ENCODE measurements at regions not wholly inside any gene's neighbourhood (a gene's known extent, or its start where the extent isn't known, plus 50 kb on each side); places are given as distances from the start of the nearest gene placed in this dataset.

GRCh38 chr2:37809525-37809924 is 115.6 kb upstream of the RMDN2 start:
- ChIA-PET POLR2A (ENCODE audit: unreplicated experiment) (no interaction called here), CTCF (no interaction called here)
- H3K4me1 ChIP-seq (replicated peaks; ENCODE audit: insufficient read depth): no peaks in the 10 kb centered on the region
- DNase-seq: peak in 1 of 2 experiments; percentile 31
- H3K9me3 ChIP-seq (ENCODE audit: insufficient read depth, low read depth): peaks cover 3% of the 10 kb centered on the region; the same call in 1 of the 2 replicates
- no peaks in the 10 kb centered on the region for H4K20me1 ChIP-seq (ENCODE audit: insufficient read depth)
- H3K4me3 ChIP-seq: no peak overlapping the region
- H3K27ac ChIP-seq: no peak overlapping the region
- intact Hi-C loops (cut with micrococcal nuclease; ENCODE audit: unreplicated experiment): no loop called here
- no peaks in the 10 kb centered on the region for H3K36me3 ChIP-seq (ENCODE audit: low read depth)
- H3K9me2 ChIP-seq (ENCODE audit: insufficient read depth): no peaks in the 10 kb centered on the region
- no peaks in the 10 kb centered on the region for H3K79me2 ChIP-seq (ENCODE audit: low read depth)
- H3K27me3 ChIP-seq (ENCODE audit: insufficient read depth, low read depth): no peaks in the 10 kb centered on the region
- TF ChIP-seq, protein P1, sequence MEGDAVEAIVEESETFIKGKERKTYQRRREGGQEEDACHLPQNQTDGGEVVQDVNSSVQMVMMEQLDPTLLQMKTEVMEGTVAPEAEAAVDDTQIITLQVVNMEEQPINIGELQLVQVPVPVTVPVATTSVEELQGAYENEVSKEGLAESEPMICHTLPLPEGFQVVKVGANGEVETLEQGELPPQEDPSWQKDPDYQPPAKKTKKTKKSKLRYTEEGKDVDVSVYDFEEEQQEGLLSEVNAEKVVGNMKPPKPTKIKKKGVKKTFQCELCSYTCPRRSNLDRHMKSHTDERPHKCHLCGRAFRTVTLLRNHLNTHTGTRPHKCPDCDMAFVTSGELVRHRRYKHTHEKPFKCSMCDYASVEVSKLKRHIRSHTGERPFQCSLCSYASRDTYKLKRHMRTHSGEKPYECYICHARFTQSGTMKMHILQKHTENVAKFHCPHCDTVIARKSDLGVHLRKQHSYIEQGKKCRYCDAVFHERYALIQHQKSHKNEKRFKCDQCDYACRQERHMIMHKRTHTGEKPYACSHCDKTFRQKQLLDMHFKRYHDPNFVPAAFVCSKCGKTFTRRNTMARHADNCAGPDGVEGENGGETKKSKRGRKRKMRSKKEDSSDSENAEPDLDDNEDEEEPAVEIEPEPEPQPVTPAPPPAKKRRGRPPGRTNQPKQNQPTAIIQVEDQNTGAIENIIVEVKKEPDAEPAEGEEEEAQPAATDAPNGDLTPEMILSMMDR (conservative IDR thresholded peaks at IDR 0.05): peak; percentile 71
- TF ChIP-seq EZH2 (IDR thresholded peaks at IDR 0.05; ENCODE audit: low read depth): no peak
- no TSS peak for BruUV-seq (replicated peaks)
- H2AFZ ChIP-seq: no peak overlapping the region
- no peaks in the 10 kb centered on the region for H3F3A ChIP-seq (ENCODE audit: insufficient read depth, low read depth)
- H3K4me2 ChIP-seq: no peak overlapping the region

GRCh38 chr2:37809931-37810570 is 115.0 kb upstream of the RMDN2 start:
- Histone ChIP-seq H3K36me3 (ENCODE audit: low read depth) (no peaks in the 10 kb centered on the region), H3K4me3 (no peak overlapping the region), H3K4me2 (no peak overlapping the region), H3K9me3 (ENCODE audit: insufficient read depth, low read depth) (peaks cover 3% of the 10 kb centered on the region; the same call in 1 of the 2 replicates), H3K79me2 (ENCODE audit: low read depth) (no peaks in the 10 kb centered on the region), H3F3A (ENCODE audit: insufficient read depth, low read depth) (no peaks in the 10 kb centered on the region), H3K27ac (no peak overlapping the region), H3K4me1 (replicated peaks; ENCODE audit: insufficient read depth) (no peaks in the 10 kb centered on the region), H2AFZ (no peak overlapping the region), H3K27me3 (ENCODE audit: insufficient read depth, low read depth) (no peaks in the 10 kb centered on the region), H4K20me1 (ENCODE audit: insufficient read depth) (no peaks in the 10 kb centered on the region), H3K9me2 (ENCODE audit: insufficient read depth) (no peaks in the 10 kb centered on the region)
- ChIA-PET CTCF (no interaction called here), POLR2A (ENCODE audit: unreplicated experiment) (no interaction called here)
- intact Hi-C loops (cut with micrococcal nuclease; ENCODE audit: unreplicated experiment): no loop called here
- TF ChIP-seq, protein P1 (conservative IDR thresholded peaks at IDR 0.05): no peak
- TF ChIP-seq EZH2 (IDR thresholded peaks at IDR 0.05; ENCODE audit: low read depth): no peak
- BruUV-seq (replicated peaks): no TSS peak
- DNase-seq: no peak

- Histone ChIP-seq H3K79me2 (ENCODE audit: low read depth) (no peaks in the 10 kb centered on the region), H3K4me2 (no peak overlapping the region), H3K27ac (no peak overlapping the region), H3K4me1 (replicated peaks; ENCODE audit: insufficient read depth) (no peaks in the 10 kb centered on the region), H4K20me1 (ENCODE audit: insufficient read depth) (no peaks in the 10 kb centered on the region), H3K9me3 (ENCODE audit: insufficient read depth, low read depth) (peaks cover 3% of the 10 kb centered on the region; the same call in 1 of the 2 replicates), H3F3A (ENCODE audit: insufficient read depth, low read depth) (no peaks in the 10 kb centered on the region), H3K4me3 (no peak overlapping the region), H3K36me3 (ENCODE audit: low read depth) (no peaks in the 10 kb centered on the region), H3K27me3 (ENCODE audit: insufficient read depth, low read depth) (no peaks in the 10 kb centered on the region), H2AFZ (no peak overlapping the region), H3K9me2 (ENCODE audit: insufficient read depth) (no peaks in the 10 kb centered on the region)
- DNase-seq: no peak
- intact Hi-C loops (cut with micrococcal nuclease; ENCODE audit: unreplicated experiment): no loop called here
- POLR2A ChIA-PET (ENCODE audit: unreplicated experiment): no interaction called here
- CTCF ChIA-PET: no interaction called here
- no TSS peak for BruUV-seq (replicated peaks)
- no peak for TF ChIP-seq EZH2 (IDR thresholded peaks at IDR 0.05; ENCODE audit: low read depth)
- TF ChIP-seq, protein P1 (conservative IDR thresholded peaks at IDR 0.05): no peak
Measured at GRCh38 chr2:37812414-37812813, 112.7 kb upstream of the RMDN2 start.
